Cerebellar nuclear complex (tissue), 1 donor: ENCODE measurements at regions not wholly inside any gene's neighbourhood (a gene's known extent, or its start where the extent isn't known, plus 50 kb on each side); places are given as distances from the start of the nearest gene placed in this dataset.
"Not testable (repeated sequence)": the region's sequence is repeated elsewhere in the genome, so short reads cannot be mapped to it uniquely, and the experiment has no call there.

ENCODE experiments used
- DNase-seq, 2 experiments: peaks; one replicate each; lab custom pipeline; 2025; lab: John Stamatoyannopoulos, UW

DNA sequence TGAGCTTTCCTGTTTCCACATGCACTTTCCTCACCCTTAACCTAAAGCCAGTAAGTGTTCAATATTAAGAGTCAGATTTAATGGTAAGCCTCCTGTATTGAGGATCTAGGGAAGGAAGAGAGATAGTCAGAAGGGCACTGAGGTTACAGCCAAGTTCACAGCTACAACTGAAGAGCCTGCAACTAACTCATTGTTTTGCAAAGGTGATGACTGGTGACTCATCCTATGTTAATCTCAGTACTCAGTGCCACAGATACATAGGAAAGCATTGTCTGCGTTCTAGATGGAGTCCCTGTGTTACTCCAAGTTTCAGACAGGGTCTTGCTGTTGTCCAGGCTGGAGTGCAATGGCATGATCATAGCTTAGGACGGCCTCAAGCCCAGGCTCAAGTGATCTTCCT lies 157.0 kb upstream of the RBM19 start:
- DNase-seq: no peak

DNA sequence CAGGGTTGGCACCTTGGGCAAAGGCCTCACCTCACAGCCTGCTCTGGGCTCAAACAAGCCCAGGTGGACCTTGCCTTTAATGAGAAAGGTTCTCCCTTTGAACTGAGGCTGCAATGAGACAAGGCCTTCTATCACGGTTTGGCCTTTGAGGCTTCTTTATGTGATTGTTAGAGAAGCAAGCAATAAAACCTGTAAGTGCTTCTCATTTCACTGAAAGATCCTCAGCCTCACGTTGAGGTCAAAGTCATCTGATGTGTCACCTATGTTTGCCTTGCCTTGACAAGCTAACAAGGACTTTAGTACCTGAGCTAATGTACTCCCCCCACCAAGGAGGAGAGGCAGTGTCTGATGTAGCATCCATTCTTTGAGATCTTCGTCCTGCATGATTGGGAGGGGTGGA lies 155.9 kb upstream of the RBM19 start:
- DNase-seq: no peak

DNA sequence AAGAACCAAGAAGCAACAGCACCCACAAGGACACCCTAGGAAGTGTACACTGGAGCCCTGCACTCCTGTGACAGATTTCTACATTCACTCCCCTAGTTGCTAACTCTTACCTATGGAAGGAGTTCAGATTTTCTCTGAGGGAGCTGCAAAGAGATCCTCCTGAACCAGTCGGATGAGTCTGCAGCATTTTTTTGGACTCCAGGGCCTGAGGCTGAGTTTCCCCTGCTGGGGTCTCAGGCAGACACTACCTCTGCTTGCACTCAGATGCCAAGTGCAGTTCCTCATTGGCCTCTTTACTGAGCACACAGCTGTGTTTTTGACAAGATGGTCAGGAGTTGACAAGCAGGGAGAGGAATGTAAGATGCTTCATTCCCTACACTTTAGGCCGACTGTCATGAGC lies 153.2 kb upstream of the RBM19 start:
- no peak for DNase-seq

- no peak for DNase-seq
Observed at GRCh38 chr12:114096461-114096860, 130.3 kb upstream of the RBM19 start.

GRCh38 chr12:114093520-114093919 lies 127.4 kb upstream of the RBM19 start:
- no peak for DNase-seq

GRCh38 chr12:114092981-114093380 lies 126.9 kb upstream of the RBM19 start:
- no peak for DNase-seq

DNA sequence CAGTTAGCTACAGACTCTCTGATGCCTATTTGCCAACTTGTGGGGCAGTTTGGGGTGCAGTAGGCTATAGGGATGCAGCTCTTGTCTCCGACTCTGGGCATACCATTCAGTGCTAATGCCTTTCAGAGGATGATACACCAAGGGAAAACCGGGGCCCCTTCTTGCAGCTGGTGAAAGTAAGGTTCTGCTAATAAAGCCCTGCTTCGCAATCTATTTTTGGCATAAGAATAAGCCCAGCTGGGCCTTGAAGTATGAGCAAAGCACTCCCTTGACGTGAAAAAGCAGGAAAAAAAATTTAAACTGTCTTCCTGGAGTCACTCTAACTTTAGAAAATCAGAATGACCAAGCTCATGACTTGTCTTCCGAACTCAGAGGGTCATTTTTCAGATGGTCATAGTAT lies 124.1 kb upstream of the RBM19 start:
- DNase-seq: no peak

DNA sequence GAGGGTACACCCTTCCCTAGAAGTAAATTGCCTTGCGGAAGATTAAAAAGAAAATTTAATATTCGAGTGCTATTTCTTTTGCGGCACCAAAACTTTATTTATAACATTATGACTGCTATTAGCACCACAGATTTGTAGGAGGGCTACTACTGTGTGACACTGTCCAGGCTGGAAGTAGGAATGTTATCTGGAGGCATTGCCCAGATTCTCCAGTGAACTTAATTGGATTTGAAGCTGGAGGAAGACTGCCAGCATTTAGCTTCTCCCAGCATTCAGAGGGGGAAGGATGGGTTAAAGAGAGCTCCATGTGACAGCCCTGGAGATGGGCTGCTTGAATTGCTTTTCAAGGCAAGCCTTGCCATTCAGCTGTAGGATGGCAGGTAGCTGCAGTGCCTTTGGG lies 107.0 kb upstream of the RBM19 start:
- no peak for DNase-seq

DNA sequence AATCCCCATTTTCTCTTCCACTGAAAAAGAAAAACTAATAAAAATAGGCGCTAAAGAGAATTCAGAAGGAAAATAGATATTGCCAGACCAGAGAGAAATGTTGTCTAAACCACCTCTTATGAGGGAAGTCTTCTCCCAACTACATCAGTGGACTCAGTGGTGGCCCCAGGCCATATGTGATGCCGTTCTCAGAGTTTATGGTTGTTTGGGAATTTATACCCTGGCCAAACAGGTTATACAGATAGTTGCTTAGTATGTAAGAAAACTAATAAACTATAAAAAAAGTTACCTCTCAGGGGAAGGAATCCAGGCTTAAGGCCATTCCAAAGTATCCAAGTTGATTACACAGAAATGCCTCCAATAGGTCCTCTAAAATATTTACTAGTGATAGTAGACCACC lies 103.4 kb upstream of the RBM19 start:
- no peak for DNase-seq

DNA sequence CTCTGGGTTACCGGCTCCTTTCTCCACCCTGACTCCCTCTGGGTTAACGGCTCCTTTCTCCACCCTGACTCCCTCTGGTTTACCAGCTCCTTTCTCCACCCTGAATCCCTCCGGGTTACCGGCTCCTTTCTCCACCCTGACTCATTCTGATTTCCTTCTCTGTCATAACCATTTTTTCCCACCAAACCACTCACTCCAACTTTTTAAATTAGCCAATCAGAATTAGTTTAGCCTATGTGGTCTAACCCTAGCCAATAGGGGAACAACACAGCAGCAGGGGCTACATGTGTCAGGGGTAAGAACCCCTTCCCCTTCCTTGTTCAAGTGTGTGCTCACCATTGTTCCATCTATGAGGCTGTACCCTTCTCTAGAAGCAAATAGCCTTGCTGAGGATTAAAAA lies 98.4 kb upstream of the RBM19 start:
- no peak for DNase-seq

DNA sequence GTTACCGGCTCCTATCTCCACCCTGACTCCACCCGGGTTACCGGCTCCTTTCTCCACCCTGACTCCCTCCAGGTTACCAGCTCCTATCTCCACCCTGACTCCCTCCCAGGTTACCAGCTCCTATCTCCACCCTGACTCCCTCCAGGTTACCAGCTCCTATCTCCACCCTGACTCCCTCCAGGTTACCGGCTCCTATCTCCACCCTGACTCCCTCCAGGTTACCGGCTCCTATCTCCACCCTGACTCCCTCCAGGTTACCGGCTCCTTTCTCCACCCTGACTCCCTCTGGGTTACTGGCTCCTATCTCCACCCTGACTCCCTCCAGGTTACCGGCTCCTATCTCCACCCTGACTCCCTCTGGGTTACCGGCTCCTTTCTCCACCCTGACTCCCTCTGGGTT lies 97.9 kb upstream of the RBM19 start:
- DNase-seq: not testable (repeated sequence)

GRCh38 chr12:114063435-114063834 lies 97.3 kb upstream of the RBM19 start:
- DNase-seq: no peak

DNA sequence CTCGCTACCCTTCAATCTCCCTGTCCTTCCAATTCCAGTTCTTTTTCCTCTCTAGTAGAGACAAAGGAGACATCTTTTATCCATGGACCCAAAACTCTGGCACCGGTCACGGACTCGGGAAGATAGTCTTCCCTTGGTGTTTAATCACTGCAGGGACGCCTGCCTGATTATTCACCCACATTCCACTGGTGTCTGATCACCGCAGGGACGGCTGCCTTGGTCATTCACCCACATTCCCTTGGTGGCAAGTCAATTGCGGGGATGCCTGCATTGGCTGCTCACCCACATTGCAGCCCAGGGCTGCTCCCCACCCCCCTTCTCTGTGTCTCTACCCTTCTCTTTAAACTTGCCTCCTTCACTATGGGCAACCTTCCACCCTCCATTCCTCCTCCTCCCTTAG lies 90.2 kb upstream of the RBM19 start:
- DNase-seq: not testable (repeated sequence)

DNA sequence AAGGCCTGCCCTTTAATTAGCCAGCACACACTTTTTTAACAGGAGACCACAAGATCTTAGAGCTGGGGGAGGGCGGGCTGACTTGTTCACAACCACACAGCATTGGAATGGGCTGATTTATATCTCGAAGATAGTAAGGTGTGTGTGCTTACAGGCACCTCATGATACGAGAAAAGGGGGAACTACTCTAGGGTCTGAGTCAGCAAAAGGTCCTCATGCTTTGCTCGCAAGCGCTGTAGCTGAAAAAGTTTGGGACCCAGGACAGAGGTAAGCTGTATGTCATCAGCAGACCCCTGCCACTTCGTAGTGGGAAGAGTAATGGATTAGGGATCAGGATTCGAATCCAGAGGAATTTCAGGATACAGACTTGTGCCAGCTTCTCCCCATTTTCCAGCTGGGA lies 88.9 kb upstream of the RBM19 start:
- DNase-seq: no peak

GRCh38 chr12:114046236-114046998 lies 80.3 kb upstream of the RBM19 start:
- DNase-seq: no peak

- DNase-seq: no peak
Observed at GRCh38 chr12:114045349-114045748, 79.2 kb upstream of the RBM19 start.

- no peak for DNase-seq
Observed at GRCh38 chr12:114041590-114041989, 75.5 kb upstream of the RBM19 start.

- no peak for DNase-seq
Observed at GRCh38 chr12:114041136-114041535, 75.0 kb upstream of the RBM19 start.

- no peak for DNase-seq
Observed at GRCh38 chr12:114038962-114039361, 72.8 kb upstream of the RBM19 start.

DNA sequence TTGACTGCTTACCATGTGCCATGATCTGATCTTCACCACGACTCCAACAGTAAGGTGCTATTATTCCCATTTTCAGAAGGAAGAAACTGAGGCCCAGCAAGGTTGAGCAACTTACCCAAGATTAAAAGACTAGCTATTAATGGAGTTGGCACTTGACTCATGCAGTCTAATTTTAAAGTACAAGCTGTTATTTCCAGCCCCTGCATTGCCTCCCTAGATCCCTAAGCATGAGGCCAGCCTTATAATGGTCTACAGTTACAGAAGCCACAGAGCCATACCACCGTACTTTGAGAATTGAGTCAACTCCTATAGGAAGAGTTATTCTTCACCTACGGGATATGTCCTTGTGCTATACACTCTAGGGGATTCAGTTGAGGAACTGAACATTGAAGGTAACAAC lies 66.7 kb upstream of the RBM19 start:
- no peak for DNase-seq

DNA sequence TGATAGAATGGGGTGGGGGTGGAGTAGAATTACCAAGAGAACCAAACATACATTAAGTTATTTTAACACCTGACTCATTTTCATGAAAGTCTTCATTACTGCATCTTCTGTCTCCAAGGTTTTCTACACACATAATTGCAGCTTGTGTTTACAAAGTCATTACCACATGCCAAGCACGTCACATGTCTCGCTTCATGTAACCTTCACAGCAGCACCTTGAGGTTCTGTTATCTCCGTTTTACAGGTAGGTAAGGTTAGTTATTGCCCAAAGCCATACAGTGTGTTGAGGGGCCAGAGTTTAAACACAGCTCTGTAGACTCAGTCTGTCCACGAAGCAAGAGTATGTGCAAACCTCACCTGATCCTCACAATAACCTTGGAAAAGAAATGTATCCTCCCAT lies 64.3 kb upstream of the RBM19 start:
- no peak for DNase-seq

DNA sequence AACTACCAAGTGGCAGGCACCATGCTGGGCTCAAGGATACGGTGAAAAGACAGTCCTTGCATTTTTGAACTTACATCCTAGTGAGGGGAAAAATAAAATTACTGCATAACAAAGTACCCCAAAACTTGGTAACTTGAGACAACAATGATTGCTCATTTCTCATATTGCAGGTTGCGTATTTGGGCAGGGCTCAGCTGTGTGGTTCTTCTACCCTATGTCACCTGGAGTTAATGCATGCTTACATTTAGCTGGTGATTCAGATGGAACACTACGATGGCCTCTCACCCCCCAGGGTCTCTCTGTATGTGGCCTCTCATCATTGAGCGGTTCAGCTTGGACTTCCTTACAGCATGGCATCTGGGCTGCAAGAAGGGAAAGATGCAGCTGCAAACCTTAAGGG lies 60.7 kb upstream of the RBM19 start:
- DNase-seq: no peak

GRCh38 chr12:114025935-114026334 lies 59.8 kb upstream of the RBM19 start:
- DNase-seq: no peak

GRCh38 chr12:114022081-114022480 lies 56.0 kb upstream of the RBM19 start:
- not testable (repeated sequence) for DNase-seq
